HFFc6 (cell line): ENCODE measurements at regions not wholly inside any gene's neighbourhood (a gene's known extent, or its start where the extent isn't known, plus 50 kb on each side); places are given as distances from the start of the nearest gene placed in this dataset.
"Not testable (repeated sequence)": the region's sequence is repeated elsewhere in the genome, so short reads cannot be mapped to it uniquely, and the experiment has no call there.

Source experiments
- DNase-seq: peaks from one replicate; pipeline ENCODE4 v3.0.0-alpha.2; 2018
- H3K27ac Mint-ChIP-seq: 2 replicates; pipeline ENCODE4 v1.8.0; 2020; ENCODE audit warnings: mild to moderate bottlenecking, mixed read lengths
- H3K27me3 Mint-ChIP-seq: 2 replicates; pipeline ENCODE4 v1.8.0; 2021; ENCODE audit warnings: mild to moderate bottlenecking, moderate library complexity, mixed read lengths; ENCODE audit not compliant: insufficient read depth
- H3K36me3 Mint-ChIP-seq: 2 replicates; pipeline ENCODE4 v1.8.0; 2021; ENCODE audit warnings: low read depth, mixed read lengths
- H3K4me1 Mint-ChIP-seq: 2 replicates; pipeline ENCODE4 v1.8.0; 2020; ENCODE audit warnings: low read depth, mixed read lengths
- H3K4me3 Mint-ChIP-seq: 2 replicates; pipeline ENCODE4 v1.8.0; 2020; ENCODE audit warnings: mild to moderate bottlenecking, moderate library complexity, mixed read lengths
- H3K9me3 Mint-ChIP-seq: 2 replicates; pipeline ENCODE4 v1.8.0; 2020; ENCODE audit warnings: mild to moderate bottlenecking, mixed read lengths
- TF ChIP-seq, protein P1 (sequence below): fragments of 200-600 bp; sonication (generic); IDR thresholded peaks from 2 replicates; pipeline ENCODE4 v1.5.0; 2021; ENCODE audit warnings: antibody characterized with exemption, mild to moderate bottlenecking

DNA sequence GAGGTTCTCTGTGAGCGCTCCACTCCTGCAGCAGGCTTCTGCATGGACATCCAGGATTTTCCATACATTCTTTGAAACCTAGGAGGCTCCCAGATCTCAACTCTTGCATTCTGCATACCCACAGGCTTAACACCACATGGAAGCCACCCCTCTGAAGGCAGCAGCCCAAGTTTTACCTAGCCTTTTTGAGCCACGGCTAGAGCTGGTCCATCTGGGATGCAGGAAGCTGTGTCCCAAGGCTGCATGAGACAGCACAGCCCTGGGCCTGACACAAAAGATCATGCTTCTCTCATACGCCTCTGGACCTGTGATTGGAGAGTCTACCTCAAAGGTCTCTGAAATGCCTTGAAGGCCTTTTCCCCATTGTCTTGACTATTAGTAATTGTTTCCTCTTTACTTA lies 53.6 kb upstream of the RPRM start:
- Mint-ChIP-seq H3K9me3 (peaks cover 10% of the 10 kb centered on the region), H3K4me1 (no peaks in the 10 kb centered on the region), H3K36me3 (no peaks in the 10 kb centered on the region), H3K4me3 (no peak overlapping the region), H3K27ac (no peak overlapping the region), H3K27me3 (no peaks in the 10 kb centered on the region)
- TF ChIP-seq, protein P1, sequence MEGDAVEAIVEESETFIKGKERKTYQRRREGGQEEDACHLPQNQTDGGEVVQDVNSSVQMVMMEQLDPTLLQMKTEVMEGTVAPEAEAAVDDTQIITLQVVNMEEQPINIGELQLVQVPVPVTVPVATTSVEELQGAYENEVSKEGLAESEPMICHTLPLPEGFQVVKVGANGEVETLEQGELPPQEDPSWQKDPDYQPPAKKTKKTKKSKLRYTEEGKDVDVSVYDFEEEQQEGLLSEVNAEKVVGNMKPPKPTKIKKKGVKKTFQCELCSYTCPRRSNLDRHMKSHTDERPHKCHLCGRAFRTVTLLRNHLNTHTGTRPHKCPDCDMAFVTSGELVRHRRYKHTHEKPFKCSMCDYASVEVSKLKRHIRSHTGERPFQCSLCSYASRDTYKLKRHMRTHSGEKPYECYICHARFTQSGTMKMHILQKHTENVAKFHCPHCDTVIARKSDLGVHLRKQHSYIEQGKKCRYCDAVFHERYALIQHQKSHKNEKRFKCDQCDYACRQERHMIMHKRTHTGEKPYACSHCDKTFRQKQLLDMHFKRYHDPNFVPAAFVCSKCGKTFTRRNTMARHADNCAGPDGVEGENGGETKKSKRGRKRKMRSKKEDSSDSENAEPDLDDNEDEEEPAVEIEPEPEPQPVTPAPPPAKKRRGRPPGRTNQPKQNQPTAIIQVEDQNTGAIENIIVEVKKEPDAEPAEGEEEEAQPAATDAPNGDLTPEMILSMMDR: no peak
- DNase-seq: no peak

DNA sequence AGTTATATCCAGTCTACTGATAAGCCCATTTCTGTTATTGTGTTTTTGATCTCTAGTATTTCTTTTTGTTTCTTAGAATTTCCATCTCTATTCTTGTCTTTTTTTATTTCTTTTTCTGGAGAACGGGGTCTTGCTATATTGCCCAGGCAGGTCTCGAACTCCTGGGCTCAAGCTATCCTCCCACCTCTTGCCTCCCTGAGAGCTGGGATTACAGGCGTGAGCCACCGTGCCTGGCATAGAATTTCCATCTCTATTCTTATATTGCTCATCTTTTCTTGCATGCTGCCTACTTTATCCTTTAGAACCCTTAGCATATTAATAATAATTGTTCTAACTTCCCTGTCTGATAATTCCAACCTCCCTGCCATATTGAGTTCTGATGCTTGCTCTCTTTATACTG lies 55.2 kb upstream of the RPRM start:
- H3K4me3 Mint-ChIP-seq, H3K4me1 Mint-ChIP-seq, H3K27me3 Mint-ChIP-seq, H3K36me3 Mint-ChIP-seq, H3K27ac Mint-ChIP-seq, DNase-seq: not testable (repeated sequence)
- H3K9me3 Mint-ChIP-seq: peaks cover 15% of the 10 kb centered on the region

GRCh38 chr2:153534590-153534989 lies 56.0 kb upstream of the RPRM start:
- DNase-seq, H3K36me3 Mint-ChIP-seq, H3K27me3 Mint-ChIP-seq, H3K4me3 Mint-ChIP-seq, H3K4me1 Mint-ChIP-seq, H3K27ac Mint-ChIP-seq: not testable (repeated sequence)
- peaks cover 15% of the 10 kb centered on the region for H3K9me3 Mint-ChIP-seq

DNA sequence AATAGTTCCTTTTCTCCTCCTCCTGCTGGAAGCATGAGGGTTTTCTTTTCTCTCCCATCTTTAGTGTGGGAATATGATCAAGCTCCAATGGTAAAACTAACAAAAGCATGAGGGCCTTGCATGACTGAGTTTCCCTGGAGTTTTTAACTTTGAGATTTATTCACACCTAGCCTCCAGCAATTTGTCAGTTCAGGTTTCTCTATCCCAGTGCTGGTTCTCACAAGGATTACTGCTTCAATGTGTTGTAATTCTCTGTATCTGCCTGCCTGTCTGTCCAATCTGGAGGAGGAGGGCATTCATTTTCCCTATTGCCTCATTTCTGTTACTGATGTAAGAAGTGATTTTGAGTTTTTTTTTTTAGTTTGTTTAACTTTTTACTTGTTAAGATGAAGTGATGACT lies 57.6 kb upstream of the RPRM start:
- Mint-ChIP-seq H3K9me3 (peaks cover 16% of the 10 kb centered on the region), H3K27me3 (no peaks in the 10 kb centered on the region), H3K36me3 (no peaks in the 10 kb centered on the region), H3K4me1 (no peaks in the 10 kb centered on the region), H3K4me3 (no peak overlapping the region), H3K27ac (no peak overlapping the region)
- TF ChIP-seq, protein P1: no peak
- DNase-seq: no peak

- H3K27me3 Mint-ChIP-seq, H3K4me1 Mint-ChIP-seq, H3K4me3 Mint-ChIP-seq, H3K27ac Mint-ChIP-seq, DNase-seq, H3K36me3 Mint-ChIP-seq: not testable (repeated sequence)
- H3K9me3 Mint-ChIP-seq: peaks cover 26% of the 10 kb centered on the region
Measured at GRCh38 chr2:153538102-153538501, 59.5 kb upstream of the RPRM start.

DNA sequence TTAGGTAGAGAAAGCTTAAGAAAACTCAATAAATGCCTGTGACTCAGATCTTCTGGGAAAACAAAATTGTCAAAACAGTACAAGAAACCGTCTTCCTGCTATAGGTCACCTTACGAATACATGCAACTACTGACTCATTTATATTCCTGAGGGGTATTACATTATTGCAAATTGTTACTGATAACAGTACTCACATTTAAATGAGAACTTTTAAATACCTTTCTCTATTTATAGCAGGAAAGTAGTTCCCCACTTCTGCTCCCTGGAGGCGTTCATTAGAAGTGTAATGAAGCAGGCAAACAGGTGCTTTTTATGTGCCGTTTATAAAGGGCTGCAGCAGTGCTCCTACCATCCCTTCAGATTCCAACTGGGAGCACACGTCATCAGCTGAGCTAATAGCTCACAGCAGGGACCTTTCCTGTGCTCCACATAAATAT lies 65.1 kb upstream of the RPRM start:
- TF ChIP-seq, protein P1: no peak
- H3K4me1 Mint-ChIP-seq: no peaks in the 10 kb centered on the region
- no peak for DNase-seq
- H3K4me3 Mint-ChIP-seq: no peak overlapping the region
- H3K27me3 Mint-ChIP-seq: no peaks in the 10 kb centered on the region
- H3K27ac Mint-ChIP-seq: no peak overlapping the region
- H3K36me3 Mint-ChIP-seq: no peaks in the 10 kb centered on the region
- peaks cover 20% of the 10 kb centered on the region for H3K9me3 Mint-ChIP-seq

DNA sequence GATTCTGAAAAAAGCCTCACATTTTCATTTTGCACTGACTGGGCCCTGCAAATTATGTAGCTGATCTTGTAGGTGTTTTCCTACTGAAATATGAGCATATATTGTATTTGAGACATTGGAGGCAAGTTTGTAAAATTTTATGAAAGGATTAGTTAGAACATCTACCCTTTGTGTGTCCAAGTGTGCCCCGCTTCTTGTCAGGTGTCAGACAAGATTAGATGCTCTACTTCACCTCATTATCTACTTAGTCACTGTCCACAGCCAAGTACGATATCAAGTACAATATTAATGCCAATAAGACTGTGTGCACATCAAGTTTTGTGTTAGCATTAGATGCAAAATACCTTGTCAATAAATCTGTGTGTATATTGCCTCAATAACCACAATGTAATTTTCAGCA lies 67.8 kb upstream of the RPRM start:
- no peaks in the 10 kb centered on the region for H3K4me1 Mint-ChIP-seq
- H3K9me3 Mint-ChIP-seq: peaks cover 26% of the 10 kb centered on the region
- H3K4me3 Mint-ChIP-seq: no peak overlapping the region
- no peak for DNase-seq
- H3K36me3 Mint-ChIP-seq: no peaks in the 10 kb centered on the region
- H3K27ac Mint-ChIP-seq: no peak overlapping the region
- TF ChIP-seq, protein P1: no peak
- H3K27me3 Mint-ChIP-seq: no peaks in the 10 kb centered on the region
